Upper lobe of left lung (tissue), 4 donors: ENCODE measurements at regions not wholly inside any gene's neighbourhood (a gene's known extent, or its start where the extent isn't known, plus 50 kb on each side); places are given as distances from the start of the nearest gene placed in this dataset.

Experiments
- POLR2A ChIP-seq, 4 donors: fragments of 450-650 bp; IDR thresholded peaks; one replicate each; pipeline ENCODE4 v1.5.1; 2016 to 2017; ENCODE audit warnings: antibody characterized with exemption in 4 of 4, mild to moderate bottlenecking in 2 of 4
- POLR2AphosphoS5 ChIP-seq, 2 donors: sonication (generic); formaldehyde crosslinking; IDR thresholded peaks; one replicate each; pipeline ENCODE4 v1.5.1; 2017; ENCODE audit warnings: antibody characterized with exemption in 2 of 2
- TF ChIP-seq, protein P1 (sequence below), 6 experiments: fragments of 450-650 bp in 4 of 6; fragments of 200-600 bp in 2 of 6; sonication (generic) in 2 of 6; IDR thresholded peaks; one replicate each; pipeline ENCODE4 v1.5.1; 2016 to 2019; ENCODE audit warnings: antibody characterized with exemption in 6 of 6

DNA sequence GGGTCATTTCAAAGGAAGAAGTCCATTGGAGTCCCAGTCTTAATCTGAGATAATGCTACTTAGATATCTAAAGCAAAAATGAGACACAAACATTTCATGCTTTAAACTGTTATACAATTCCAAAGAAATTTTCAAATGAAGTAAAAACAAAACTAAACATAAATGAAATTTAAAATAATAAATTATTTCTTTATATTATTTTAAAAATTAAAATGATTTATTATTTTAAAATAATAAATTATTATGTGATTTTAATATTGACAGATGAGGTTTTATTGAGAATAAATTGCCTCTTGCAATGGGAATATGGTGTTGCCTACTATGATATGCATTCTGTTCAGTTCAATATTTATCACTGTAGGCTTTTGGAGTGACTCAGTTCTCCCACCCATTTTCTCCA is 93.7 kb upstream of the BACH2 start:
- TF ChIP-seq, protein P1, sequence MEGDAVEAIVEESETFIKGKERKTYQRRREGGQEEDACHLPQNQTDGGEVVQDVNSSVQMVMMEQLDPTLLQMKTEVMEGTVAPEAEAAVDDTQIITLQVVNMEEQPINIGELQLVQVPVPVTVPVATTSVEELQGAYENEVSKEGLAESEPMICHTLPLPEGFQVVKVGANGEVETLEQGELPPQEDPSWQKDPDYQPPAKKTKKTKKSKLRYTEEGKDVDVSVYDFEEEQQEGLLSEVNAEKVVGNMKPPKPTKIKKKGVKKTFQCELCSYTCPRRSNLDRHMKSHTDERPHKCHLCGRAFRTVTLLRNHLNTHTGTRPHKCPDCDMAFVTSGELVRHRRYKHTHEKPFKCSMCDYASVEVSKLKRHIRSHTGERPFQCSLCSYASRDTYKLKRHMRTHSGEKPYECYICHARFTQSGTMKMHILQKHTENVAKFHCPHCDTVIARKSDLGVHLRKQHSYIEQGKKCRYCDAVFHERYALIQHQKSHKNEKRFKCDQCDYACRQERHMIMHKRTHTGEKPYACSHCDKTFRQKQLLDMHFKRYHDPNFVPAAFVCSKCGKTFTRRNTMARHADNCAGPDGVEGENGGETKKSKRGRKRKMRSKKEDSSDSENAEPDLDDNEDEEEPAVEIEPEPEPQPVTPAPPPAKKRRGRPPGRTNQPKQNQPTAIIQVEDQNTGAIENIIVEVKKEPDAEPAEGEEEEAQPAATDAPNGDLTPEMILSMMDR (IDR thresholded peaks at IDR 0.05): no peak
- no peak for TF ChIP-seq POLR2A (IDR thresholded peaks at IDR 0.05)
- no peak for TF ChIP-seq POLR2AphosphoS5 (IDR thresholded peaks at IDR 0.05)
